ENCODE measurements at regions not wholly inside any gene's neighbourhood (a gene's known extent, or its start where the extent isn't known, plus 50 kb on each side); places are given as distances from the start of the nearest gene placed in this dataset.

GRCh38 chr6:151679081-151679480 lies 128.4 kb upstream of the ESR1 start:
- no peak for TF ChIP-seq CTCF (conservative IDR thresholded peaks at IDR 0.05; ENCODE audit: low read length)
- TF ChIP-seq EZH2phosphoT487 (IDR thresholded peaks at IDR 0.05; ENCODE audit: borderline replicate concordance) = no peak

All from Loucy (cell line).